ENCODE measurements at regions not wholly inside any gene's neighbourhood (a gene's known extent, or its start where the extent isn't known, plus 50 kb on each side); places are given as distances from the start of the nearest gene placed in this dataset.
A peak's percentile ranks its signal among the peaks of the same experiment; 100 is the strongest.

DNA sequence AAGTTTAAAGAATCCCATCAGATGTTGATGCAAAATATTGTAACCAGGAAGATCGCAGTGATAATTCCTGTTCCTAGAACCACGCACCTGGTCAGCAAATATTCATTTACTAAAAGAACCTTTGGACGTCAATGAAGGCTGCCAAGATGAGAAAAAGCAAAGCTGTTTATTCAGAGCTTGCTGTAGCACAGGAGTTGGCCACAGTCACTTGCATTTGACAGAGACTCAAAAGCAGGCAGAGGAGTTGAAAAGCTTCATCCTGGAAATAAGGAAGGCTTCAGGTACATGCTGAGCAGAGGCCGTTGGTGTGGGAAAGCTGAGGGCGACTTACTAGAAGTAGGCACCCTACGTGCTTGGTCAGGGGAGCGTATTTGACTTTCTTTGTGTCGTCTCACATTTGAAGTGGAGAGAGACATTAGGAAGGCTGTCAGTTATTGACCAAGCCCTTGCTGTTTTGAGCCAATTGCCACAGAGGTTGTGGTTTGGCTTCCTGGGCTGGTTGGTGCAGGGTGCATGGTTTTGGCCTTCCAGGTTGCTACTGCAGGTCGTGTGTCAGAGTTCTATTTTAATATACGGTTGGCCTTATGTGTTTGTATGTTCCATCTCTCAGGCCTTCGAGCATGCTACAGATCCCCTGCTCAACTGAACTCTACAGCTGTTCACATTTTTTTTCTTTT, 289.6 kb downstream of the METTL4 start:
- TF ChIP-seq, protein P1, sequence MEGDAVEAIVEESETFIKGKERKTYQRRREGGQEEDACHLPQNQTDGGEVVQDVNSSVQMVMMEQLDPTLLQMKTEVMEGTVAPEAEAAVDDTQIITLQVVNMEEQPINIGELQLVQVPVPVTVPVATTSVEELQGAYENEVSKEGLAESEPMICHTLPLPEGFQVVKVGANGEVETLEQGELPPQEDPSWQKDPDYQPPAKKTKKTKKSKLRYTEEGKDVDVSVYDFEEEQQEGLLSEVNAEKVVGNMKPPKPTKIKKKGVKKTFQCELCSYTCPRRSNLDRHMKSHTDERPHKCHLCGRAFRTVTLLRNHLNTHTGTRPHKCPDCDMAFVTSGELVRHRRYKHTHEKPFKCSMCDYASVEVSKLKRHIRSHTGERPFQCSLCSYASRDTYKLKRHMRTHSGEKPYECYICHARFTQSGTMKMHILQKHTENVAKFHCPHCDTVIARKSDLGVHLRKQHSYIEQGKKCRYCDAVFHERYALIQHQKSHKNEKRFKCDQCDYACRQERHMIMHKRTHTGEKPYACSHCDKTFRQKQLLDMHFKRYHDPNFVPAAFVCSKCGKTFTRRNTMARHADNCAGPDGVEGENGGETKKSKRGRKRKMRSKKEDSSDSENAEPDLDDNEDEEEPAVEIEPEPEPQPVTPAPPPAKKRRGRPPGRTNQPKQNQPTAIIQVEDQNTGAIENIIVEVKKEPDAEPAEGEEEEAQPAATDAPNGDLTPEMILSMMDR (conservative IDR thresholded peaks at IDR 0.05) = no peak

DNA sequence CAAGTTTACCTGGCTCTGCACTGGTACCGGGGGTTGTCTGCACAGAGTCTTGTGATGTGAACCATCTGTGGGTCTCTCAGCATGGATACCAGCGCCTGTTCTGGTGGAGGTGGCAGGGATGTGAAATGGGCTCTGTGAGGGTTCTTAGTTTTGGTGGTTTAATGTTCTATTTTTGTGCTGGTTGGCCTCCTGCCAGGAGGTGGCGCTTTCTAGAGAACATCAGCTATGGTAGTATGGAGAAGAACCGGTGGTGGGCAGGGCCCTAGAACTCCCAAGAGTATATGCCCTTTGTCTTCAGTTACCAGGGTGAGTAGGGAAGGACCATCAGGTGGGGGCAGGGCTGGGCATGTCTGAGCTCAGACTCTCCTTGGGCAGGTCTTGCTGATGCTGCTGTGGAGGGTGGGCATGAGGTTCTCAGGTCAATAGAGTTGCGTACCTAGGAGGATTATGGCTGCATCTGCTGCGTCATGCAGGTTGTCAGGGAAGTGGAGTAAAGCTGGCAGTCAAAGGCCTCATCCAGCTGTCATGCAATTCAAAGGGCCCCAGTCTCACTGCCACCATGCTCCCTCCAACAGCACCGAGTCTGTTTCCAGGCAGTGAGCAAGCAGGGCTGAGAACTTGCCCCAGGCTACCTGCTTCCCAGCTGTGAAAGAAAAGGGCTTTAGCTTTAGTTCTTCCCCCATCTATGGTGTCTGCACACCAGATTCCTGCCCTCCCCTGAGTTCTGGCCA, 278.0 kb downstream of the METTL4 start:
- Mint-ChIP-seq H3K27me3 (no peaks in the 10 kb centered on the region), H3K36me3 (no peaks in the 10 kb centered on the region), H3K27ac (no peak overlapping the region), H3K4me3 (no peak overlapping the region), H3K4me1 (ENCODE audit: unreplicated experiment) (no peaks in the 10 kb centered on the region), H3K9me3 (no peaks in the 10 kb centered on the region)
- DNase-seq (ENCODE audit: extremely low spot score, unreplicated experiment) = no peak
- TF ChIP-seq, protein P1 (conservative IDR thresholded peaks at IDR 0.05) = no peak

More for the DNA sequence above, 289.6 kb downstream of the METTL4 start:
- Mint-ChIP-seq H3K27ac (no peak overlapping the region), H3K27me3 (no peaks in the 10 kb centered on the region), H3K9me3 (no peaks in the 10 kb centered on the region), H3K36me3 (no peaks in the 10 kb centered on the region), H3K4me3 (no peak overlapping the region), H3K4me1 (ENCODE audit: unreplicated experiment) (no peaks in the 10 kb centered on the region)
- no peak for DNase-seq (ENCODE audit: extremely low spot score, unreplicated experiment)

DNA sequence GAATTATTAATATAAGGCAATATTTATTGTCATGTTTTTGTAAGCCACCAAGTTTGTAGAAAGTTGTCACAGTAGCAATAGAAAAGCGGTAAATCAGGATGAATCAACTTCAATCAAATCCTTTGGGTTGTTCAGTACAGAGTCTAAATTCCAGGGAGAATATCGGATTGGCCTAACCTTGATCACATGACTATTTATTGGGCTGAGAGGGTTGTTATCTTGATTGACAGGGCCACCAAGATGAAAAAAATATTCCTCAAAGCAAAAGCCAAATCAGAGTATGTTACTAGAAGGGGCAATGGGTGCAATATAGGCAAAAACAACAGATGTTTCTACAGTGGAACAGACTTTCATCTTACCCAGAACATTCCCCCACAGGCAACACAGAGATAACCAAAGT, 270.0 kb downstream of the METTL4 start:
- no peak overlapping the region for H3K4me3 Mint-ChIP-seq
- H3K9me3 Mint-ChIP-seq = no peaks in the 10 kb centered on the region
- no peaks in the 10 kb centered on the region for H3K27me3 Mint-ChIP-seq
- TF ChIP-seq, protein P1 (conservative IDR thresholded peaks at IDR 0.05) = no peak
- no peak for DNase-seq (ENCODE audit: extremely low spot score, unreplicated experiment)
- H3K36me3 Mint-ChIP-seq = no peaks in the 10 kb centered on the region
- H3K4me1 Mint-ChIP-seq (ENCODE audit: unreplicated experiment) = peaks cover 6% of the 10 kb centered on the region
- no peak overlapping the region for H3K27ac Mint-ChIP-seq

DNA sequence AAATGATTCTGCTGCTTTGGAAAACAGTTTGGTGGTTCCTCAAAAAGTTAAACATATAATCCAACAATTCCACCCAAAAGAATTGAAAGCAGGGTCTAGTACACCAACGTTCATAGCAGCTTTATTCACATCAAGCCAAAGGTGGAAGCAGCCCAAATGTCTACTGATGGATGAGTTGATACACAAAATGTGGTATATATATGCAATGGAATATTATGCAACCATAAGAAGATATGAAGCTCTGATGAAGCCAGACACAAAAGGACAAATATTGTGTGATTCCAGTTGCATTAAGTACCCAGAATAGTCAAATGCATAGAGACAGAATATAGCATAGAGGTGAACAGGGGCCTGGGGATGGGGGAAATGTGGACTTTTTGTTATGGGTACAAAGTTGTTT, 269.3 kb downstream of the METTL4 start:
- Mint-ChIP-seq H3K27ac (peak overlapping the region; percentile 74), H3K36me3 (no peaks in the 10 kb centered on the region), H3K4me1 (ENCODE audit: unreplicated experiment) (peaks cover 6% of the 10 kb centered on the region), H3K4me3 (no peak overlapping the region), H3K27me3 (no peaks in the 10 kb centered on the region), H3K9me3 (no peaks in the 10 kb centered on the region)
- no peak for DNase-seq (ENCODE audit: extremely low spot score, unreplicated experiment)
- TF ChIP-seq, protein P1 (conservative IDR thresholded peaks at IDR 0.05) = no peak

DNA sequence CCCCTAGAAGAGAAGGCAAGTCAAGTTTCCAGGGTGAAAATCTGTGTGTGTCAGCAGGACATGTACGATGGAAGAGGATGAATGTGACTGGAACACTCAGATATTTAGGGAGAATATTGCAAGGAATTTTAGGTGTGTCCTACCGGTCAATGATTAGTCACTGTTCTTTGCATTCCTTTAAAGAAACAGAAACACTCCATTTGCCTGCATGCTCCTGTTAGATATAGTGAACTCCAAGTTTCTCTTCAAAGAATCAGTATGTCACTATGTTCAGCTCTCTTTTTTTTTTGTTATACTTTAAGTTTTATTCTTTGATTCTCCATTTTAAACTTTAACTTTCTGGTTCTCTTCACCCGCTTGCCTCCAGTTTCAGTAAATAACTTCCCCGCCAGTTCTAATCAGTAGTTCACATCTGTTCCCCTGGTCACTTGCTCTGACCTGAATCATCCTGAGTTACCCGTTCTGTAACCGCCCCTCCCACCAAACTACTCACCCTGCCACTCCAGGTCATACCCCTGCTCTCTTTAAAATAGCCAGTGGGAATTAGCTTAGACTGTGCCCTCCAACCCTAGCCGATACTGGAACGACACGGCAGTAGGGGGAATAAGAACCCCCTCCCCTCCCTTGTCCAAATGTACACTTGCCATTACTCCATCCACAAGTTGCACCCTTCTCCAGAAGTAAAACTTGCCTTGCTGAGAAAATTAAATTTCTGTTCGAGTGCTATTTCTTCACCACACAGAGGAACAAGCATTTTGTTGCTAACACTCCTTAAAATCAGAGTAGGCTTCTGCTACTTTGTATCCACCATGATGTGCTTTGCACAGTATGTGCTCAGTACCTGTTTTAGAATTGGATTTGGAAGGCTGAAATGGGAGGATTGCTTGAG, 268.4 kb downstream of the METTL4 start:
- Mint-ChIP-seq H3K9me3 (no peaks in the 10 kb centered on the region), H3K4me1 (ENCODE audit: unreplicated experiment) (peaks cover 6% of the 10 kb centered on the region), H3K27ac (peak overlapping the region; percentile 74), H3K27me3 (no peaks in the 10 kb centered on the region), H3K4me3 (peak overlapping the region; percentile 39), H3K36me3 (no peaks in the 10 kb centered on the region)
- TF ChIP-seq, protein P1 (conservative IDR thresholded peaks at IDR 0.05) = no peak
- DNase-seq (ENCODE audit: extremely low spot score, unreplicated experiment) = no peak
